Ecto neural progenitor cell (in vitro differentiated cells): ENCODE measurements at regions not wholly inside any gene's neighbourhood (a gene's known extent, or its start where the extent isn't known, plus 50 kb on each side); places are given as distances from the start of the nearest gene placed in this dataset.
"Not testable (repeated sequence)": the region's sequence is repeated elsewhere in the genome, so short reads cannot be mapped to it uniquely, and the experiment has no call there.

Experiments
- DNase-seq: peaks from one replicate; pipeline ENCODE4 v3.0.0-alpha.2; 2018; ENCODE audit warnings: low spot score

GRCh38 chr18:78814766-78815165 is 164.9 kb upstream of the SALL3 start:
- DNase-seq = no peak

GRCh38 chr18:78816114-78816513 is 163.5 kb upstream of the SALL3 start:
- DNase-seq = no peak

DNA sequence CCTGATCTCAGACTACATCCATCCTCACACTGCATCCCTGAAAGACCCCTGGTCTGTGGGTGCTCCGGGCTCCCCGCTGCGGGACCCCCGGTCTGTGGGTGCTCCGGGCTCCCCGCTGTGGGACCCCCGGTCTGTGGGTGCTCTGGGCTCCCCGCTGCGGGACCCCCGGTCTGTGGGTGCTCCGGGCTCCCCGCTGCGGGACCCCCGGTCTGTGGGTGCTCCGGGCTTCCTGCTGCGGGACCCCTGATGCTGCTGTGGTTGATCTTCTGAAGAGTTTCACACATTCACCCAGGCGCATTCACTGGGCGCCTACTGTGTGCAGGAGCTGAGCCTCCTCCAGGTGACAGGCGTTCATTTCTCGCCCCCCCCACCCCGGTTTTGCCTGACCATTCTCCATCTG is 162.7 kb upstream of the SALL3 start:
- no peak for DNase-seq

GRCh38 chr18:78818495-78818894 is 161.1 kb upstream of the SALL3 start:
- no peak for DNase-seq

- DNase-seq = no peak
These were observed 160.7 kb upstream of the SALL3 start for GRCh38 chr18:78818961-78819360.

GRCh38 chr18:78820161-78820834 is 159.3 kb upstream of the SALL3 start:
- DNase-seq = no peak

DNA sequence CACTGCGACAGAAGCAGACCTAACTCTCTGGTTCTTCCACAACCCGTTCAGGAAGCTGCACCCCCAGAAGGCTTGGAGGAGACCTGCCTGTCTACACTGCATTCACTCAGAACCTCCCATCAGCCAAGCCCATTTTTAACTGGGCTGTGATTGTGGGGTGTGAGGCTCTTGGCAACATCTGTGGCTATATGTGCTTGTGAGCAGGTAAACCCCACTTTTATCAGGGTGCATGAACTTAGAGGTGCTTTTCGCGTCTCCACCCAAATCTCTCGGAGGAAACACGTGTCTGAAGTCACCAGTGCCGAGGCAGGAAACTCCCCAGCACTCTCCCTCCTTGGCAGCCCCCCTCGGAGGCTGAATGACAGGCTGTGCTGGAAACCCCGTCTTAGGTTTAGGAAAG is 158.2 kb upstream of the SALL3 start:
- DNase-seq = no peak

GRCh38 chr18:78822171-78822948 is 157.3 kb upstream of the SALL3 start:
- DNase-seq = no peak

DNA sequence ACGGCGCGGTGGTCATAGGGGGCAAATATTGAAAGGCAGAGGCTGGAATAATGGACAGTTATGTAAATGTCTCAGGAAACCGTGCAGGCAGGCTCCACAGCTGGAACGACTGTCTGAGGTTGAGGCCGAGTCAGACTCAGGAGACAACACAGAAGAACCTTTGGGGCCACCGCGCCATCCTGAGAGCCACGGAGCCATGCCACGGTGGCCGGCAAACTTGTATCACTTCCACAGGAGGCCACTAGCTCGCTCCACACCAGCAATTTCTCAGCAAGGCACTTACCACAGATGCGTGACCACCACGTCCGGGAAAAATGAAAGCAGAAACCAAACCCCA is 156.7 kb upstream of the SALL3 start:
- DNase-seq = no peak

DNA sequence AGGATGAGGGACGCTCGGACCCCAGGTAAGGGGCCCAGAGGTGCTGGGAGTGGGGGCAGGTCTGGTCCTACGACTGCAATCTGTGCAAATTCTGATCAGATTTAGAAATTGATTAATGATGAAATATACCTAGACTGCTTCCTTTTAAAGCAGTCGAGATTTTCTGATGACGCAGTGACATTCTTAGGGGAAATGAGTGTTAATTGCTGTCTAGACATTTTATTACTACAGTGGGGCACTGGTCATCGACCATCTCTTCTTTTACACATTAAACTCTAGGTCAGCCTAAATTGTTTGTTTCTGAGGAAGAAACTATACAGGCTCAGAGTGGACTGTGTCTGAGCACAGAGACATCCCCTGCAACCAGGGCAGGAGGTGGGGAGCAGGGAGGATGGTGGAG is 154.4 kb upstream of the SALL3 start:
- no peak for DNase-seq

- no peak for DNase-seq
These were observed 153.0 kb upstream of the SALL3 start for GRCh38 chr18:78826631-78827030.

DNA sequence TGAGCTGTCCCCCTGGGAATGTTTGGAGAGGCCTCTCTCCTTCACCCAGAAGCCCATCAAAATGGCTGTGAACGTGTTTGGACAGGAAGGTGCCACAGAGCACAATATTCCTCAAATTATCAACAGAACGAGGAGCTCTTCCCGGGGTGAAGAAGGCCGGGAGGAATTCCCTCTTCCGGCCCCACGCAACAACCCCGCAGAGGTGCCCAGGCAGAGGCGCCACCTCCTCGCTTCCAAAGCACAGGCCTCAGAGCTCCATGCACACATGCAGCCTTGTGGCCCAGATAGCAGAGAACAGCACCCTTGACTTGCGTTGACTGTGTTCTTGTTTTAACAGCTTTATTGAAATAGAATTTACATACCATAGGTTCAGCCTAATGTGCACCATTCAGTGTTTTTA is 152.5 kb upstream of the SALL3 start:
- DNase-seq = no peak

DNA sequence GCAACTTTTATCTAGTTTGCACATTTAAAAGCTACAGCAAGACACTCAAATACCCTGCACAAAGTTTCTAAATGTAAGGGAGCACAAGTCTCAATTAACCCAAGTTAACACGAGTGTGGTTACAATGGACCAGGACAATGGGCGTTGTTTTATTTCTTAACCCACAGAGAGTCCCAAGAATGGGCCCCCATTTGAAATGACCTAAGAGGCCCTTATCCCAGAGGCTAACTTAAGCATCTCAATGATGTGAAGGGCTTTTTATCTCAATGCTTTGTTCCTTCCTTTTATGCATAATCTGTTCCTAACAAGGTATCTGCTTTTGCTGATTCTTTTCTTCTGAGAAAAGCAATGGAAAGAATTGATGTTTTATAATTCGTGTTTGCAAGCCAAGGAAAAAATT is 151.5 kb upstream of the SALL3 start:
- DNase-seq = no peak

GRCh38 chr18:78829026-78829425 is 150.6 kb upstream of the SALL3 start:
- DNase-seq = not testable (repeated sequence)

GRCh38 chr18:78830161-78830560 is 149.5 kb upstream of the SALL3 start:
- no peak for DNase-seq

- no peak for DNase-seq
These were observed 148.8 kb upstream of the SALL3 start for GRCh38 chr18:78830826-78831225.

- no peak for DNase-seq
These were observed 148.0 kb upstream of the SALL3 start for GRCh38 chr18:78831603-78832002.

DNA sequence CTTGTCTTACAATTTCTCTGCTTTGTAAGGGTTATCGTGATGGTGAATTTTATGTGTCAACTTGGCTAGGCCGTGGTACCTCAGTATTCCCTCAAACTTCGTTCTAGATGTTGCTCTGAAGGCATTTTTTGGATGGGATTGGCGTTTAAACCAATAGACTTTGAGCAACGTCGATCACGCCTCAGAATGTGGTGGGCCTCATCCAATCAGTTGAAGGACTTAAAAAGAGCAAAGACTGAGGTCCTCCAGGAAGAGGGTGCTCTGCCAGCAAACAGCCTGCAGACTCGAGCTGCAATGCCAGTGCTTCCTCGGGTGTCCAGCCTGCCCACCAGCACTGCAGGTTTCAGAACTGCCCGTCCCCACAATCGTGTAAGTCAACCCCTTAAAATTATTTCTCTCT is 145.8 kb upstream of the SALL3 start:
- no peak for DNase-seq

DNA sequence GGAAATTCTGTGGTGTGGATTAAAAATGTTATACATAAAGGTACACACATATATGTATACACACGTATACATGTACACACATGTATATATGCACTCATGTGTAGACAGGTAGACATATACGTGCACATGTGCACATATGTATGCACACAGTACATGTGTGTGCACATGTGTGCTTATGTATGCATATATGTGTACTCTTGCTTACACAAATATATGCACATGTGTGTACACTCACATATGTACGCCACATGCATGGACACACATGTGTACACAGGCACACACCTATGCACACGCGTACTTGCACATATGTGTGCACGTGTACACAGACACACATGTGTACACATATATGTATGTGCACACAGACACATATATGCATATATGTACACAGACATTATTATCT is 142.8 kb upstream of the SALL3 start:
- DNase-seq = no peak

- no peak for DNase-seq
These were observed 141.9 kb upstream of the SALL3 start for GRCh38 chr18:78837754-78838153.

GRCh38 chr18:78838183-78838582 is 141.4 kb upstream of the SALL3 start:
- DNase-seq = no peak

- DNase-seq = no peak
These were observed 130.6 kb upstream of the SALL3 start for GRCh38 chr18:78849046-78849445.

DNA sequence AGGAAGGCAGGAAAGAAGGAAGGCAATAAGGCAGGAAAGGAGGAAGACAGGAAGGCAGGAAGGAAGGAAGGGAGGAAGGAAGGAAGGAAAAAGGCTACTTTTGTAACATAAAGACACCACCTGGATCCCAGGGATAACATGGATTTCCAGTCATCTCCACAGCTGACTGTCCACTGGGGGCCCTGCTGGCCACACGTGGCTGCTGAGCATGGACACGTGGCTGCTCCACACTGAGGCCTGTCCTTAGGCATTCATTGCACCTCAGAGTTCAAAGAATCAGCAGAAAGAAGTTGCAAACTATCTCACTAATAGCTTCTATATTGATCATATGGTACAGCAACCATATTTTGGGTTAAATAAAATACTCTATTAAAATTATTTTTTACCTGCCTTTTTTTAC is 130.2 kb upstream of the SALL3 start:
- DNase-seq = no peak

- no peak for DNase-seq
These were observed 126.3 kb upstream of the SALL3 start for GRCh38 chr18:78853341-78853740.
